ENCODE measurements at regions not wholly inside any gene's neighbourhood (a gene's known extent, or its start where the extent isn't known, plus 50 kb on each side); places are given as distances from the start of the nearest gene placed in this dataset.
"Not testable (repeated sequence)": the region's sequence is repeated elsewhere in the genome, so short reads cannot be mapped to it uniquely, and the experiment has no call there.

GRCh38 chr13:38141792-38142191 is 207.9 kb upstream of the UFM1 start:
- no peaks in the 10 kb centered on the region for H3K4me1 Mint-ChIP-seq
- H3K4me3 Mint-ChIP-seq, result no peak overlapping the region
- peaks cover 8% of the 10 kb centered on the region for H3K9me3 Mint-ChIP-seq (ENCODE audit: low read depth)
- ChIA-PET POLR2A (no interaction called here), CTCF (no interaction called here)
- DNase-seq (no peak), ATAC-seq (no peak)
- H3K27me3 Mint-ChIP-seq, result no peaks in the 10 kb centered on the region
- intact Hi-C loops (cut with DNase I, micrococcal nuclease), result no loop called here
- H3K36me3 Mint-ChIP-seq (ENCODE audit: low read depth), result no peaks in the 10 kb centered on the region
- no peak overlapping the region for H3K27ac Mint-ChIP-seq

- no peaks in the 10 kb centered on the region for H3K36me3 Mint-ChIP-seq (ENCODE audit: low read depth)
- intact Hi-C loops (cut with DNase I, micrococcal nuclease), result no loop called here
- H3K27me3 Mint-ChIP-seq, result no peaks in the 10 kb centered on the region
These were observed 214.1 kb upstream of the UFM1 start for GRCh38 chr13:38135592-38135991.

GRCh38 chr13:38121267-38121666 is 228.4 kb upstream of the UFM1 start:
- POLR2A ChIA-PET, result no interaction called here
- H3K36me3 Mint-ChIP-seq (ENCODE audit: low read depth), result no peaks in the 10 kb centered on the region

More at GRCh38 chr13:38135592-38135991, 214.1 kb upstream of the UFM1 start:
- H3K4me3 Mint-ChIP-seq, result no peak overlapping the region
- no peak for ATAC-seq
- peaks cover 11% of the 10 kb centered on the region for H3K9me3 Mint-ChIP-seq (ENCODE audit: low read depth)
- CTCF ChIA-PET, result interaction anchor here (0.6 to 1.1 kb wide), 2 partner anchors 8 to 40 kb away, joined by 3 to 5 read pairs; no protein-coding TSS in a partner anchor
- no peak for DNase-seq
- POLR2A ChIA-PET, result no interaction called here
- H3K4me1 Mint-ChIP-seq, result no peaks in the 10 kb centered on the region
- no peak overlapping the region for H3K27ac Mint-ChIP-seq

GRCh38 chr13:38103851-38104250 is 234.3 kb upstream of the TRPC4 start:
- DNase-seq (no peak), ATAC-seq (no peak)
- POLR2A ChIA-PET, result no interaction called here
- Mint-ChIP-seq H3K27ac (no peak overlapping the region), H3K4me1 (no peaks in the 10 kb centered on the region), H3K4me3 (no peak overlapping the region), H3K9me3 (ENCODE audit: low read depth) (peaks cover 9% of the 10 kb centered on the region), H3K27me3 (no peaks in the 10 kb centered on the region), H3K36me3 (ENCODE audit: low read depth) (no peaks in the 10 kb centered on the region)
- intact Hi-C loops (cut with DNase I, micrococcal nuclease), result no loop called here
- CTCF ChIA-PET, result no interaction called here

More at GRCh38 chr13:38121267-38121666, 228.4 kb upstream of the UFM1 start:
- intact Hi-C loops (cut with DNase I, micrococcal nuclease), result no loop called here
- Mint-ChIP-seq H3K27me3 (no peaks in the 10 kb centered on the region), H3K4me1 (no peaks in the 10 kb centered on the region), H3K4me3 (no peak overlapping the region), H3K9me3 (ENCODE audit: low read depth) (no peaks in the 10 kb centered on the region), H3K27ac (no peak overlapping the region)
- ATAC-seq (no peak), DNase-seq (no peak)
- CTCF ChIA-PET, result no interaction called here

GRCh38 chr13:38099751-38100150 is 230.2 kb upstream of the TRPC4 start:
- Mint-ChIP-seq H3K4me1 (no peaks in the 10 kb centered on the region), H3K4me3 (no peak overlapping the region), H3K36me3 (ENCODE audit: low read depth) (no peaks in the 10 kb centered on the region), H3K27ac (no peak overlapping the region), H3K27me3 (no peaks in the 10 kb centered on the region), H3K9me3 (ENCODE audit: low read depth) (peaks cover 3% of the 10 kb centered on the region)
- DNase-seq (no peak), ATAC-seq (no peak)
- CTCF ChIA-PET, result no interaction called here
- POLR2A ChIA-PET, result no interaction called here
- intact Hi-C loops (cut with DNase I, micrococcal nuclease), result no loop called here

GRCh38 chr13:38093425-38093824 is 223.9 kb upstream of the TRPC4 start:
- ATAC-seq (no peak), DNase-seq (no peak)
- Mint-ChIP-seq H3K4me1 (no peaks in the 10 kb centered on the region), H3K27me3 (no peaks in the 10 kb centered on the region), H3K9me3 (ENCODE audit: low read depth) (peaks cover 3% of the 10 kb centered on the region), H3K36me3 (ENCODE audit: low read depth) (no peaks in the 10 kb centered on the region), H3K4me3 (no peak overlapping the region), H3K27ac (no peak overlapping the region)
- ChIA-PET CTCF (no interaction called here), POLR2A (no interaction called here)
- intact Hi-C loops (cut with DNase I, micrococcal nuclease), result no loop called here

- ChIA-PET POLR2A (no interaction called here), CTCF (no interaction called here)
- DNase-seq (no peak), ATAC-seq (no peak)
- Mint-ChIP-seq H3K4me3 (no peak overlapping the region), H3K36me3 (ENCODE audit: low read depth) (no peaks in the 10 kb centered on the region), H3K27ac (no peak overlapping the region), H3K27me3 (no peaks in the 10 kb centered on the region), H3K9me3 (ENCODE audit: low read depth) (peaks cover 6% of the 10 kb centered on the region), H3K4me1 (no peaks in the 10 kb centered on the region)
- intact Hi-C loops (cut with DNase I, micrococcal nuclease), result no loop called here
These were observed 221.3 kb upstream of the TRPC4 start for GRCh38 chr13:38090913-38091312.

GRCh38 chr13:38086721-38087120 is 217.1 kb upstream of the TRPC4 start:
- Mint-ChIP-seq H3K27ac (no peak overlapping the region), H3K4me3 (no peak overlapping the region)
- POLR2A ChIA-PET, result no interaction called here

GRCh38 chr13:38086013-38086412 is 216.4 kb upstream of the TRPC4 start:
- H3K4me1 Mint-ChIP-seq, result no peaks in the 10 kb centered on the region
- H3K27me3 Mint-ChIP-seq, result no peaks in the 10 kb centered on the region
- ChIA-PET CTCF (no interaction called here), POLR2A (no interaction called here)
- no peaks in the 10 kb centered on the region for H3K36me3 Mint-ChIP-seq (ENCODE audit: low read depth)
- no peak for DNase-seq
- peaks cover 20% of the 10 kb centered on the region for H3K9me3 Mint-ChIP-seq (ENCODE audit: low read depth)
- no peak for ATAC-seq
- no peak overlapping the region for H3K27ac Mint-ChIP-seq
- H3K4me3 Mint-ChIP-seq, result no peak overlapping the region
- intact Hi-C loops (cut with DNase I, micrococcal nuclease), result no loop called here

More at GRCh38 chr13:38086721-38087120, 217.1 kb upstream of the TRPC4 start:
- Mint-ChIP-seq H3K9me3 (ENCODE audit: low read depth) (peaks cover 15% of the 10 kb centered on the region), H3K27me3 (no peaks in the 10 kb centered on the region), H3K4me1 (no peaks in the 10 kb centered on the region), H3K36me3 (ENCODE audit: low read depth) (no peaks in the 10 kb centered on the region)
- ATAC-seq (no peak), DNase-seq (no peak)
- intact Hi-C loops (cut with DNase I, micrococcal nuclease), result no loop called here
- CTCF ChIA-PET, result no interaction called here

GRCh38 chr13:38073931-38074330 is 204.4 kb upstream of the TRPC4 start:
- DNase-seq, result no peak
- intact Hi-C loops (cut with DNase I, micrococcal nuclease), result no loop called here
- Mint-ChIP-seq H3K4me3 (no peak overlapping the region), H3K27ac (no peak overlapping the region), H3K9me3 (ENCODE audit: low read depth) (peaks cover 10% of the 10 kb centered on the region), H3K4me1 (no peaks in the 10 kb centered on the region), H3K27me3 (no peaks in the 10 kb centered on the region), H3K36me3 (ENCODE audit: low read depth) (no peaks in the 10 kb centered on the region)
- POLR2A ChIA-PET, result no interaction called here
- CTCF ChIA-PET, result no interaction called here
- ATAC-seq, result no peak

GRCh38 chr13:38072696-38073095 is 203.1 kb upstream of the TRPC4 start:
- ATAC-seq, result no peak
- CTCF ChIA-PET, result no interaction called here
- H3K36me3 Mint-ChIP-seq (ENCODE audit: low read depth), result no peaks in the 10 kb centered on the region
- no peak overlapping the region for H3K27ac Mint-ChIP-seq
- intact Hi-C loops (cut with DNase I, micrococcal nuclease), result no loop called here
- no peak for DNase-seq
- H3K9me3 Mint-ChIP-seq (ENCODE audit: low read depth), result peaks cover 12% of the 10 kb centered on the region
- no peaks in the 10 kb centered on the region for H3K27me3 Mint-ChIP-seq
- POLR2A ChIA-PET, result no interaction called here
- no peaks in the 10 kb centered on the region for H3K4me1 Mint-ChIP-seq
- no peak overlapping the region for H3K4me3 Mint-ChIP-seq

GRCh38 chr13:38071340-38071739 is 201.8 kb upstream of the TRPC4 start:
- H3K27ac Mint-ChIP-seq; DNase-seq; H3K4me3 Mint-ChIP-seq; H3K36me3 Mint-ChIP-seq (ENCODE audit: low read depth); CTCF ChIA-PET; ATAC-seq; intact Hi-C loops (cut with DNase I, micrococcal nuclease); H3K4me1 Mint-ChIP-seq; POLR2A ChIA-PET; H3K27me3 Mint-ChIP-seq: not testable (repeated sequence)
- peaks cover 13% of the 10 kb centered on the region for H3K9me3 Mint-ChIP-seq (ENCODE audit: low read depth)

GRCh38 chr13:38053896-38054295 is 184.3 kb upstream of the TRPC4 start:
- ChIA-PET CTCF (no interaction called here), POLR2A (no interaction called here)
- Mint-ChIP-seq H3K27ac (no peak overlapping the region), H3K36me3 (ENCODE audit: low read depth) (no peaks in the 10 kb centered on the region), H3K4me3 (no peak overlapping the region), H3K9me3 (ENCODE audit: low read depth) (peaks cover 2% of the 10 kb centered on the region), H3K27me3 (no peaks in the 10 kb centered on the region), H3K4me1 (no peaks in the 10 kb centered on the region)
- intact Hi-C loops (cut with DNase I, micrococcal nuclease), result no loop called here
- ATAC-seq (no peak), DNase-seq (no peak)

All from activated CD4-positive, alpha-beta T cell treated with anti-CD3 and anti-CD28 coated beads for 36 hours (primary cell).